ENCODE measurements at regions not wholly inside any gene's neighbourhood (a gene's known extent, or its start where the extent isn't known, plus 50 kb on each side); places are given as distances from the start of the nearest gene placed in this dataset.
"Not testable (repeated sequence)": the region's sequence is repeated elsewhere in the genome, so short reads cannot be mapped to it uniquely, and the experiment has no call there.

DNA sequence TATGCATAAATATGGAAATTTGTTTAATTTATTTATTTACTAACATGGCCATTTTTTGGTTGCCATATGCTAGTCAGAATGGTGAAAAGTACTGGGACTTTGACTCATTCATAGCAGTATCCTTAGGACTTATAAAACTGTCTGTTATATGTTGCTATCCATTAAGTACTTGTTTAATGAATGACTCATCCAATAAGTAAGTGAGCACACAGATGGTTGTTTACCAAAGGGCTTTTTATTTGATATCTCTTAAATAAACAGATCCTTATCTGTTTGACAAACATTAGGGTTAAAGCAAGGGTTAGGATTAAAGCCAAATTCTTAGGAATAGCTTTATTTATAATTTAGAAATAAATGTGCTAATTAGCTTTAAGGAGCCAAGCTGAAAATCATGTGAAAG lies 183.4 kb downstream of the FBXO4 start:
- H3K4me3 ChIP-seq (replicated peaks in 1 of 2; ENCODE audit: low read depth in 2 of 2, low read length in 2 of 2): no peak overlapping the region
- DNase-seq (ENCODE audit: low read depth in 2 of 2): no peak
- TF ChIP-seq, protein P1, sequence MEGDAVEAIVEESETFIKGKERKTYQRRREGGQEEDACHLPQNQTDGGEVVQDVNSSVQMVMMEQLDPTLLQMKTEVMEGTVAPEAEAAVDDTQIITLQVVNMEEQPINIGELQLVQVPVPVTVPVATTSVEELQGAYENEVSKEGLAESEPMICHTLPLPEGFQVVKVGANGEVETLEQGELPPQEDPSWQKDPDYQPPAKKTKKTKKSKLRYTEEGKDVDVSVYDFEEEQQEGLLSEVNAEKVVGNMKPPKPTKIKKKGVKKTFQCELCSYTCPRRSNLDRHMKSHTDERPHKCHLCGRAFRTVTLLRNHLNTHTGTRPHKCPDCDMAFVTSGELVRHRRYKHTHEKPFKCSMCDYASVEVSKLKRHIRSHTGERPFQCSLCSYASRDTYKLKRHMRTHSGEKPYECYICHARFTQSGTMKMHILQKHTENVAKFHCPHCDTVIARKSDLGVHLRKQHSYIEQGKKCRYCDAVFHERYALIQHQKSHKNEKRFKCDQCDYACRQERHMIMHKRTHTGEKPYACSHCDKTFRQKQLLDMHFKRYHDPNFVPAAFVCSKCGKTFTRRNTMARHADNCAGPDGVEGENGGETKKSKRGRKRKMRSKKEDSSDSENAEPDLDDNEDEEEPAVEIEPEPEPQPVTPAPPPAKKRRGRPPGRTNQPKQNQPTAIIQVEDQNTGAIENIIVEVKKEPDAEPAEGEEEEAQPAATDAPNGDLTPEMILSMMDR (IDR thresholded peaks at IDR 0.05; ENCODE audit: low read depth, low read length): no peak

DNA sequence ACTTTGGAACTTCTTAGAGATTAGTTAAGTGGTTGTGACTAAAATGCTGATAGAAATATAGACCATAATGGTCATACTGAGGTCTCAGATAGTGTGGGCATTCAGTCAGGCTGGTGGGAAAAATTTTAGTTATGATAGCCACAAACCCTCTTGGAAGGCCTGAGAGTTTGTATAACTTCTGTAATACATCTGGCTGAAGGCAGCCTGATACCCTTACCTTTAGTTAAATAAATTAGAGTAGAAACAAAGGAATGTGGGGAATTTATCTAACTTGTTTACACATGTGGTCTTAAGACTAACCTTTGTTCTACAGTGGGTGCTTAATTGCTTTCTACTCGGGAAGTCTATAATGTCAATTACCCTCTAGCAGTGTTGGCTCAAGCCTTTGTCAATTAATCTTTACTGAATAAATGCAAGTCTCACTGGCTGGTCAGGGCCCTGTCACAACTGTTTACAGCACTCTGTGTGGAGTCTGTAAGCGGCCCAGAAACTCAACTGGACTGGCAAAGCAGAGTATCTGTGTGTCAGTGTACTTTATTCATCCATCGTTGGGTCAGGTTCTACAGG lies 184.0 kb downstream of the FBXO4 start:
- no peak overlapping the region for H3K4me3 ChIP-seq (replicated peaks in 1 of 2; ENCODE audit: low read depth in 2 of 2, low read length in 2 of 2)
- TF ChIP-seq, protein P1 (IDR thresholded peaks at IDR 0.05; ENCODE audit: low read depth, low read length): no peak
- no peak for DNase-seq (ENCODE audit: low read depth in 2 of 2)

DNA sequence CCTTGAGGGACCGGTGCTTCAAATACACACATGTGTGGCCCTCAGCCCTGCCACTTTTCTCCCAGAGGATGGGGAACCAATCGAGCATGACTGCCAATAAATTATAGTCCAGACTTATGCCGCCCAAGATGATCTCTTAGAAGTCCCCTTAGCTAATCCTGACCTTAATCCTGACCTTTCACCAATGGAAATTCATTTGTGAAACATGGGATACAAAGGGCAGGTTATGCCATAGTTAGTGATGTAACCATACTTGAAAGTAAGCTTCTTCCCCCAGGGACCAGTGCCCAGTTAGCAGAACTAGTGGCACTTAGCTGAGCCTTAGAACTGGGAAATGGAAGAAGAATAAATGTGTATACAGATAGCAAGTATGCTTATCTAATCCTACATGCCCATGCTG lies 190.6 kb downstream of the FBXO4 start:
- not testable (repeated sequence) for H3K4me3 ChIP-seq (replicated peaks in 1 of 2; ENCODE audit: low read depth in 2 of 2, low read length in 2 of 2); DNase-seq (ENCODE audit: low read depth in 2 of 2)

DNA sequence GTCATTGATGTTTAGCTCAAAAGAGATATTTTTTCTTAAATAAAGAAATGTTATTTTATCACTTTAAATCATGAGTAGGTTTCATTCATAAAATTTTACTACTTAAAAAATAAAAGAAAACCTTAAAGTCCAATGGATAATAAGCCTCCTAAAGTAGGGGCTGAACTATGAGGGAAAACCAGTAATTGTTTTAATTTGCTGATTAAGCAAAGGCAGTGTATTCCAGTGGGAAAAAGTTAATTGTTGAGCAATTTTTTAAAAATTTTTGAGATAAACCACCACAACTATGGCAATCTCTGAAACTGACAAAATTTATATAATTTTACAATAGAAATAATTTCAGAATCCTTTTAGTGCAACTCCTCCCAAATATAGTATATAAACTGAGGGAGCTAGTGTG lies 195.0 kb downstream of the FBXO4 start:
- DNase-seq (ENCODE audit: low read depth in 2 of 2): no peak
- TF ChIP-seq, protein P1 (IDR thresholded peaks at IDR 0.05; ENCODE audit: low read depth, low read length): no peak

DNA sequence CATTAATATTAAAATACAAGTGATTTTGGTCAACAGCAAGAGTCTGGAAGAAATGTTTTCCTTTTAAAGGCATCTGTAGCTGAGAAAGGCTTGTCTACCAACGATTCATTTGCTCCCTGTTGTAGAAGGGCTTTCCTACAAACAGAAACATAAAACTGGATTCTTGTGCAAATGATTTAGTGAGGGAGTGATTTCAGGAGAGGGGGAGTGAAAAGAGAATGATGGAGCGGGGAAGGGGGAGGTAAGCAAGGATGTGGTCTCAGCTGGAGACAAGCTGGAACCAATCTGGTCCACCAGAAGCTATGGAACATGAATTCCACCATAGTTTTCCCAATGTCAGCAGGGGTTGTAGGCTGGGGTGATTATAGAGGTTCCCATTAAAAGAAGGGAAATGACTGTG lies 196.3 kb downstream of the FBXO4 start:
- DNase-seq (ENCODE audit: low read depth in 2 of 2): no peak
- TF ChIP-seq, protein P1 (IDR thresholded peaks at IDR 0.05; ENCODE audit: low read depth, low read length): no peak

More for the DNA sequence above, 195.0 kb downstream of the FBXO4 start:
- H3K4me3 ChIP-seq (replicated peaks in 1 of 2; ENCODE audit: low read depth in 2 of 2, low read length in 2 of 2): no peak overlapping the region

DNA sequence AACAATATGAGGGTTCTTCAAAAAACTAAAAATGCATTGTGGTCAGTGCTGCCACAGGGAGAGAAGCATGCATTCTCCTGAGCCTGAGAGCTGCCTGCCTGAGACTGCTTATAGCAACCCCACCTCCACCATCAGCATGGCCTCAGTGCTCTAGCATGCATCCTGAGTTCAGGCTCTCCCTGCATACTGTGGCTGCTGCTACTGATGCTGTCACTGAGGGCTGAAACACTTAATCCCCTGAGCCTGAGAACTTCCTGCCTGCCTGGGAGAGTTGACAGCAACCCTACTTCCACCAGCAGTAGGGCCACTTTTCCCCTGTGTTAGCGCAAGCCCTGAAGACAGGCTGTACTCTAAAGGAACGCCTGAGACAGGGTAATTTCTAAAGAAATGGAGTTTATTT lies 206.0 kb downstream of the FBXO4 start:
- TF ChIP-seq, protein P1 (IDR thresholded peaks at IDR 0.05; ENCODE audit: low read depth, low read length): no peak
- no peak for DNase-seq (ENCODE audit: low read depth in 2 of 2)
- no peak overlapping the region for H3K4me3 ChIP-seq (replicated peaks in 1 of 2; ENCODE audit: low read depth in 2 of 2, low read length in 2 of 2)

More for the DNA sequence above, 196.3 kb downstream of the FBXO4 start:
- H3K4me3 ChIP-seq (replicated peaks in 1 of 2; ENCODE audit: low read depth in 2 of 2, low read length in 2 of 2): no peak overlapping the region

DNA sequence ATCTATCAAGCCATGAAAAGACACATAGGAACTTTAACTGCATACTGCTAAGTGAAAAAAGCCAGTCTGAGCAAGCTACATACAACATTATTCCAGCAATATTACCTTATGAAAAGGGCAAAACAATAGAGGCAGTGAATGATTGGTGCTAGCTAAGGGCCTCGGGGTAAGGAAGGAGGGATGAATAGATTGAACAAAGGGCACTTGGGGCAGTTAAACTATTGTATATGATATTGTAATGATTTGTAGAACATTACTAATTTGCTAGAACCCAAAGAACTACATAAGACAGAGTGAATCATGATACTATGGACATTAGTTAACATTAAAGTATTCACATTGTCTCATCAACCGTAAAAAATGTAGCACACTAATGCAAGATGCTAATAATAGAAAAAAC lies 218.3 kb downstream of the FBXO4 start:
- TF ChIP-seq, protein P1 (IDR thresholded peaks at IDR 0.05; ENCODE audit: low read depth, low read length): no peak
- peak in 1 of 2 donors; percentile 18 for DNase-seq (ENCODE audit: low read depth in 2 of 2)

More for the DNA sequence above, 218.3 kb downstream of the FBXO4 start:
- H3K4me3 ChIP-seq (replicated peaks in 1 of 2; ENCODE audit: low read depth in 2 of 2, low read length in 2 of 2): no peak overlapping the region
